ENCODE measurements at regions not wholly inside any gene's neighbourhood (a gene's known extent, or its start where the extent isn't known, plus 50 kb on each side); places are given as distances from the start of the nearest gene placed in this dataset.

DNA sequence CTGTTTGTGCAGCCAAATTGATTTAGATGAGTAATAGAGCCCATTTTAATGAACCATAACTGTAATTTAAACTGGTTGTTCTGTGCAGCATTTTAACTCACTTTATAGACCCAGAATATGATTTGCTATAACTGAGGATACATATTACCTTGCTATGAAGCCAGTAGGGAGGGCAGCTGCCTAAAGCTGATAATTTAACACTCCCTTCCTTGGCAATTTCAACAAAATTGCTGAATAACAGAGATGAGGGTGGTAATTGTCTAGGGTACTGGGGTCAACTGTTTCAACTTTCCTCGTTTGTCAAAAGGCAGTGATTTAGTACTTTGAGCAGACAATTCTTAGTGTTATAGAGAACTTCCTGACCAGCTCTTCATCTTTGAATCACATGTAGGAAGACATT, 304.9 kb upstream of the POU1F1 start:
- DNase-seq (no peak), ATAC-seq (no peak)
- TF ChIP-seq POLR2A (IDR thresholded peaks at IDR 0.05) (no peak), CTCF (IDR thresholded peaks at IDR 0.05) (no peak)
- Histone ChIP-seq H3K4me3 (no peak overlapping the region), H3K9me3 (no peaks in the 10 kb centered on the region), H3K27me3 (no peaks in the 10 kb centered on the region), H3K4me1 (no peaks in the 10 kb centered on the region), H3K27ac (no peak overlapping the region), H3K36me3 (replicated peaks in 1 of 2; ENCODE audit: insufficient read depth in 1 of 2, low read depth in 2 of 2) (no peaks in the 10 kb centered on the region)
- intact Hi-C loops (cut with DNase I): no loop called here
- WGBS, 2 donors: 19 to 41% methylated on average over 1 of the region's 1 CpG

DNA sequence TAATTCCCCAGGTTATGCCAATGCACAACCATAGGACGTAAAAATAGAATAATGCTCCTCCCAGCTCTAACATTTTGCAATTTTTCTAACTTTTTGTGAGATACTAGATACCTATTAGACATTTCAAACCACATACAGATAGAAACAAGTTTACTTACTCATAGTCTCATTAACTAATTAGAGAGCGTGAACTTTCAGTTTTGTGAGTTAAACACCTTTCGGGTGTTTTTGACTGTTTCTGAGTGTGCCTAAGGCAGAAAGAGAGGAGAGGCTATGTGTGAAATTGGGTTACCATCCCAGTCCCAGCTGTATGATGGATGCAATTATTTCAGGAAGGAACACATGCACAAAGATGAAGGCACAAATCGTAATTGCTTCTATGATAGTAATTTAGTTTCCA, 300.4 kb upstream of the POU1F1 start:
- ATAC-seq: no peak
- Histone ChIP-seq H3K36me3 (replicated peaks in 1 of 2; ENCODE audit: insufficient read depth in 1 of 2, low read depth in 2 of 2) (no peaks in the 10 kb centered on the region), H3K27ac (no peak overlapping the region), H3K27me3 (no peaks in the 10 kb centered on the region), H3K4me1 (no peaks in the 10 kb centered on the region), H3K9me3 (no peaks in the 10 kb centered on the region), H3K4me3 (no peak overlapping the region)
- 55 to 57% methylated on average over 4 of the region's 4 CpGs for WGBS, 2 donors
- TF ChIP-seq POLR2A (IDR thresholded peaks at IDR 0.05) (no peak), CTCF (IDR thresholded peaks at IDR 0.05) (no peak)
- intact Hi-C loops (cut with DNase I): no loop called here
- no peak for DNase-seq

GRCh38 chr3:87575550-87575949, 299.2 kb upstream of the POU1F1 start:
- H3K9me3 ChIP-seq: no peaks in the 10 kb centered on the region
- 18 to 21% methylated on average over 5 of the region's 5 CpGs for WGBS, 2 donors
- no peak overlapping the region for H3K27ac ChIP-seq
- H3K4me1 ChIP-seq: no peaks in the 10 kb centered on the region
- no peak for ATAC-seq
- intact Hi-C loops (cut with DNase I): no loop called here
- no peaks in the 10 kb centered on the region for H3K27me3 ChIP-seq
- no peak overlapping the region for H3K4me3 ChIP-seq
- no peak for DNase-seq
- TF ChIP-seq POLR2A (IDR thresholded peaks at IDR 0.05) (no peak), CTCF (IDR thresholded peaks at IDR 0.05) (no peak)
- no peaks in the 10 kb centered on the region for H3K36me3 ChIP-seq (replicated peaks in 1 of 2; ENCODE audit: insufficient read depth in 1 of 2, low read depth in 2 of 2)

DNA sequence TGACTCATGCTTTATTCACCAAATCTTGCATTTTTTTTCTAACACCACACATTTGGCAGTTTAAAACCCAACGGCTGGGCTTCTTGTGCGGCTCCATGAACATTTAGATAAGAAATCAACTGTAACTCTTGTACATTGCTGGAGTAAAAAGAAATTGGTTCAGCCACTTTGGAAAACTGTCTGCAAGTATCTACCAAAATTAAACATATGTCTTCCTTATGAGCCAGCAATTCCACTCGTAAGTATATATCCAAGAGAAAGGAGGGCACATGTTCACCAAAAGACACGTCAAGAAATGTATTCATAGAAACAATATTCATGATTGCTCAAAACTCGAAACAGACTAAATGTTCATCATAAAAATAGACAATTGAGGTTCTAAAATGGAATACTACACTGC, 291.9 kb upstream of the POU1F1 start:
- ATAC-seq (no peak), DNase-seq (no peak)
- intact Hi-C loops (cut with DNase I): no loop called here
- Histone ChIP-seq H3K4me3 (no peak overlapping the region), H3K36me3 (replicated peaks in 1 of 2; ENCODE audit: insufficient read depth in 1 of 2, low read depth in 2 of 2) (no peaks in the 10 kb centered on the region), H3K27ac (no peak overlapping the region), H3K9me3 (no peaks in the 10 kb centered on the region), H3K27me3 (no peaks in the 10 kb centered on the region), H3K4me1 (no peaks in the 10 kb centered on the region)
- TF ChIP-seq CTCF (IDR thresholded peaks at IDR 0.05) (no peak), POLR2A (IDR thresholded peaks at IDR 0.05) (no peak)
- 70 to 77% methylated on average over 5 of the region's 5 CpGs for WGBS, 2 donors

- ATAC-seq (no peak), DNase-seq (no peak)
- Histone ChIP-seq H3K4me3 (no peak overlapping the region), H3K4me1 (no peaks in the 10 kb centered on the region), H3K27me3 (no peaks in the 10 kb centered on the region), H3K27ac (no peak overlapping the region), H3K36me3 (replicated peaks in 1 of 2; ENCODE audit: insufficient read depth in 1 of 2, low read depth in 2 of 2) (no peaks in the 10 kb centered on the region), H3K9me3 (no peaks in the 10 kb centered on the region)
- WGBS, 2 donors: 29 to 30% methylated on average over 1 of the region's 1 CpG
- intact Hi-C loops (cut with DNase I): no loop called here
- TF ChIP-seq POLR2A (IDR thresholded peaks at IDR 0.05): no peak
- no peak for TF ChIP-seq CTCF (IDR thresholded peaks at IDR 0.05)
Measured at GRCh38 chr3:87564438-87564837, 288.1 kb upstream of the POU1F1 start.

All from body of pancreas (tissue), 4 donors.